Peyer's patch (tissue), 4 donors: ENCODE measurements at regions not wholly inside any gene's neighbourhood (a gene's known extent, or its start where the extent isn't known, plus 50 kb on each side); places are given as distances from the start of the nearest gene placed in this dataset.

Experiments used
- CTCF ChIP-seq, 6 experiments: fragments of 450-650 bp in 4 of 6; fragments of 200-600 bp in 2 of 6; sonication (generic) in 1 of 6; IDR thresholded peaks; one replicate each; pipeline ENCODE4 v1.5.1; 2017 to 2019; ENCODE audit warnings: antibody characterized with exemption in 6 of 6, mild to moderate bottlenecking in 3 of 6, moderate library complexity in 1 of 6
- POLR2A ChIP-seq, 2 donors: fragments of 450-650 bp; IDR thresholded peaks; one replicate each; pipeline ENCODE4 v1.5.1; 2017; ENCODE audit warnings: antibody characterized with exemption in 2 of 2, mild to moderate bottlenecking in 2 of 2, moderate library complexity in 2 of 2

DNA sequence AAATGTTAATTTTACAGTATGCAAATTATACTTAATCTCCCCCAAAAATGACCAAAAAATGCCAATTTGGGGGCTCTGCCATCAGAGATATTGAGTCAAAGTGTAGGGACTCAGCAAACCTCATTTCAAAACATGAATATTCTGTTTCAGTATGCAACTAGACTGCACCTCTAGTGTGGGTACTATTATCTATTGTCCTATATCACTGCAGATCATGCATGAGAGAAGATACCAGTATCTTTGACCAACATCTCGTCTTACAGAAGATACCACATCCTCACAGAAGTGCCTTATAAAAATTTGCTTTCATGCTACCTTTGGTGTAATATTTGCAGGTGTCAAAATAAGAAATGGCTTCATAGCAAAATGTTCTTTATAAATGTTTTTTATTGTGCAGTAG is 623.8 kb downstream of the TENT5A start:
- TF ChIP-seq POLR2A (IDR thresholded peaks at IDR 0.05) (no peak), CTCF (IDR thresholded peaks at IDR 0.05) (no peak)
